Astrocyte (in vitro differentiated cells and primary cell): ENCODE measurements at regions not wholly inside any gene's neighbourhood (a gene's known extent, or its start where the extent isn't known, plus 50 kb on each side); places are given as distances from the start of the nearest gene placed in this dataset.

Experiments
- DNase-seq: peaks from one replicate; pipeline ENCODE4 v3.0.0-alpha.2; 2010; ENCODE audit warnings: low read depth
- FAIRE-seq: peaks from 2 replicates; lab custom pipeline; 2011; peaks lifted over from hg19 to GRCh38; lab: Jason Lieb, UNC
- H2AFZ ChIP-seq: 2 replicates; pipeline ENCODE4 v1.6.0; 2012; ENCODE audit warnings: low read depth, low read length, inconsistent platforms
- H3K27ac ChIP-seq: 2 replicates; pipeline ENCODE4 v1.5.1; 2011; ENCODE audit warnings: low read depth, low read length, inconsistent platforms
- H3K27me3 ChIP-seq: 2 replicates; pipeline ENCODE4 v1.6.0; 2011; ENCODE audit warnings: low read length, inconsistent platforms; ENCODE audit not compliant: insufficient read depth
- H3K36me3 ChIP-seq: 2 replicates; pipeline ENCODE4 v1.5.1; 2011; ENCODE audit warnings: low read length, inconsistent platforms; ENCODE audit not compliant: insufficient read depth
- H3K4me1 ChIP-seq: 2 replicates; pipeline ENCODE4 v1.5.1; 2011; ENCODE audit warnings: low read length, inconsistent platforms; ENCODE audit not compliant: insufficient read depth
- H3K4me2 ChIP-seq: 2 replicates; pipeline ENCODE4 v1.6.0; 2012; ENCODE audit warnings: low read length, inconsistent platforms
- H3K4me3 ChIP-seq: 2 replicates; pipeline ENCODE4 v1.5.1; 2011; ENCODE audit warnings: low read depth, mild to moderate bottlenecking, low read length, inconsistent platforms; ENCODE audit not compliant: insufficient read depth
- H3K79me2 ChIP-seq: 2 replicates; pipeline ENCODE4 v1.6.0; 2012; ENCODE audit warnings: mild to moderate bottlenecking, low read length, inconsistent platforms; ENCODE audit not compliant: insufficient read depth
- H3K9ac ChIP-seq: 2 replicates; pipeline ENCODE4 v1.6.0; 2012; ENCODE audit warnings: mild to moderate bottlenecking, low read length, inconsistent platforms
- H3K9me3 ChIP-seq: 2 replicates; pipeline ENCODE4 v1.5.1; 2012; ENCODE audit warnings: low read depth, mild to moderate bottlenecking, low read length, inconsistent platforms; ENCODE audit not compliant: insufficient read depth
- H4K20me1 ChIP-seq: 2 replicates; pipeline ENCODE4 v1.6.0; 2012; ENCODE audit warnings: low read length, inconsistent platforms; ENCODE audit not compliant: insufficient read depth
- H3K27ac Mint-ChIP-seq: one replicate; pipeline ENCODE4 v1.8.0; 2021; ENCODE audit warnings: mild to moderate bottlenecking, mixed read lengths; ENCODE audit not compliant: unreplicated experiment
- H3K27me3 Mint-ChIP-seq: one replicate; pipeline ENCODE4 v1.8.0; 2021; ENCODE audit warnings: low read depth, mixed read lengths; ENCODE audit not compliant: unreplicated experiment
- H3K36me3 Mint-ChIP-seq: one replicate; pipeline ENCODE4 v1.8.0; 2021; ENCODE audit warnings: low read depth, mixed read lengths; ENCODE audit not compliant: unreplicated experiment
- H3K4me1 Mint-ChIP-seq: one replicate; pipeline ENCODE4 v1.8.0; 2021; ENCODE audit warnings: low read depth, mixed read lengths; ENCODE audit not compliant: unreplicated experiment
- H3K4me3 Mint-ChIP-seq: one replicate; pipeline ENCODE4 v1.8.0; 2021; ENCODE audit warnings: mild to moderate bottlenecking, moderate library complexity, mixed read lengths; ENCODE audit not compliant: unreplicated experiment
- H3K9me3 Mint-ChIP-seq: one replicate; pipeline ENCODE4 v1.8.0; 2021; ENCODE audit warnings: mild to moderate bottlenecking, mixed read lengths; ENCODE audit not compliant: unreplicated experiment
- CTCF ChIP-seq: IDR thresholded peaks from 2 replicates; pipeline ENCODE4 v1.5.1; 2011; ENCODE audit warnings: low read depth, mild to moderate bottlenecking, inconsistent platforms, low read length, moderate library complexity; ENCODE audit not compliant: insufficient read depth
- EZH2 ChIP-seq: IDR thresholded peaks from 2 replicates; pipeline ENCODE4 v1.6.1; 2012; ENCODE audit warnings: mild to moderate bottlenecking, low read length, inconsistent platforms; ENCODE audit not compliant: insufficient read depth

GRCh38 chr4:117514391-117515175 lies 429.2 kb upstream of the TRAM1L1 start:
- Histone ChIP-seq H3K79me2 (no peaks in the 10 kb centered on the region), H4K20me1 (no peaks in the 10 kb centered on the region), H3K4me3 (no peak overlapping the region), H3K4me2 (no peak overlapping the region), H2AFZ (peak overlapping the region; percentile 5), H3K9me3 (peaks cover 2% of the 10 kb centered on the region), H3K27me3 (no peaks in the 10 kb centered on the region), H3K36me3 (no peaks in the 10 kb centered on the region), H3K4me1 (no peaks in the 10 kb centered on the region), H3K9ac (no peak overlapping the region), H3K27ac (no peak overlapping the region)
- DNase-seq (no peak), FAIRE-seq (no peak)
- Mint-ChIP-seq H3K4me3 (no peak overlapping the region), H3K36me3 (no peaks in the 10 kb centered on the region), H3K27me3 (no peaks in the 10 kb centered on the region), H3K9me3 (peaks cover 5% of the 10 kb centered on the region), H3K27ac (no peak overlapping the region), H3K4me1 (no peaks in the 10 kb centered on the region)
- TF ChIP-seq EZH2 (no peak), CTCF (no peak)

DNA sequence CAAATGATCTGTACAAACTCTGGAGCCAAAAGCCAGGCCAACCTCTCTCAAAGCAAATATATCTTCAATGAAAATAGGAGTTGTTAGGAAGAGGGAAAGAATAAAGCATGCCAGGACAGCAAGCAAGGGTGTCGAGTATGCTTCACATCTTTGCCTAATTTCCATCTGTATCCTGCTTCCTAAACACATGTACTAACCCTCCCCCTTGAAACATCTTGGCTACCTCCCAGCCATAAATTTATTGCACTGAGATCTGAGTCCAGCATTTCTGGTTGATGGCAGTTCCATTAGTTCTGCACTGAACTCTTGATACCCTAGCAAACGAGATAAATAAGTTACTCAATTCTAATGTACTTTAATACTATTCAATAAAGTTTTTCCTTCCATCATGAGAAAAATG lies 430.5 kb upstream of the TRAM1L1 start:
- H3K79me2 ChIP-seq, result no peaks in the 10 kb centered on the region
- no peaks in the 10 kb centered on the region for H3K27me3 Mint-ChIP-seq
- peaks cover 2% of the 10 kb centered on the region for H3K9me3 ChIP-seq
- no peaks in the 10 kb centered on the region for H3K27me3 ChIP-seq
- FAIRE-seq, result no peak
- no peaks in the 10 kb centered on the region for H3K4me1 ChIP-seq
- no peak overlapping the region for H3K27ac Mint-ChIP-seq
- no peak overlapping the region for H3K4me3 Mint-ChIP-seq
- no peak overlapping the region for H3K4me3 ChIP-seq
- H3K4me2 ChIP-seq, result no peak overlapping the region
- DNase-seq, result no peak
- H3K36me3 ChIP-seq, result no peaks in the 10 kb centered on the region
- TF ChIP-seq EZH2, result no peak
- no peak for TF ChIP-seq CTCF
- no peaks in the 10 kb centered on the region for H3K36me3 Mint-ChIP-seq
- no peak overlapping the region for H3K9ac ChIP-seq
- H2AFZ ChIP-seq, result no peak overlapping the region
- H4K20me1 ChIP-seq, result no peaks in the 10 kb centered on the region
- H3K9me3 Mint-ChIP-seq, result peaks cover 5% of the 10 kb centered on the region
- no peaks in the 10 kb centered on the region for H3K4me1 Mint-ChIP-seq
- H3K27ac ChIP-seq, result no peak overlapping the region

DNA sequence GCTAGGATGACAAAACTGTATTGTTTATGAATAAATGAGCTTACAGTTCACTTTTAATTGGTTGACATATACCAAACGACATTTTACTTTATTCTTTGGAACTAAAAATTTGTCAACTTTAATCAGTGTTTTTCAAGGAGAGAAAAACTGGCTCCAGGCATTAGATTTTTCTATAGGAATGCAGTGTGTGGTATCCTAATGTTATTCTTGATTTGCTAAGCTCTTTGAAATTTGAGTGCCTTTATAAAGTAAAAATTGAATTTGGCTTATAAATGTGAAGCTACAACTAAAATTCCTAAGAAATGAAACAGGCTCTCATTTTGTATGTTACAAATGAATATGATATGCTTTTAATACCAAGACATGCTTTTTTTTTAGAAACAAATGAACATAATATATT lies 442.2 kb upstream of the TRAM1L1 start:
- H3K4me1 ChIP-seq, result no peaks in the 10 kb centered on the region
- no peaks in the 10 kb centered on the region for H3K36me3 ChIP-seq
- TF ChIP-seq EZH2 (no peak), CTCF (no peak)
- no peak overlapping the region for H3K9ac ChIP-seq
- no peaks in the 10 kb centered on the region for H3K9me3 ChIP-seq
- H3K27me3 Mint-ChIP-seq, result no peaks in the 10 kb centered on the region
- no peak overlapping the region for H3K4me2 ChIP-seq
- no peak overlapping the region for H2AFZ ChIP-seq
- no peaks in the 10 kb centered on the region for H3K9me3 Mint-ChIP-seq
- H3K36me3 Mint-ChIP-seq, result no peaks in the 10 kb centered on the region
- H4K20me1 ChIP-seq, result no peaks in the 10 kb centered on the region
- H3K27ac ChIP-seq, result no peak overlapping the region
- no peaks in the 10 kb centered on the region for H3K4me1 Mint-ChIP-seq
- FAIRE-seq (no peak), DNase-seq (no peak)
- no peak overlapping the region for H3K4me3 ChIP-seq
- no peaks in the 10 kb centered on the region for H3K27me3 ChIP-seq
- H3K79me2 ChIP-seq, result no peaks in the 10 kb centered on the region
- H3K27ac Mint-ChIP-seq, result no peak overlapping the region
- H3K4me3 Mint-ChIP-seq, result no peak overlapping the region
